22Rv1 (cell line): ENCODE measurements at regions not wholly inside any gene's neighbourhood (a gene's known extent, or its start where the extent isn't known, plus 50 kb on each side); places are given as distances from the start of the nearest gene placed in this dataset.

Experiments used
- H3K27ac ChIP-seq: fragments of 450-650 bp; 2 replicates; pipeline ENCODE4 v1.5.1; 2017
- CTCF ChIP-seq: fragments of 450-650 bp; IDR thresholded peaks from 2 replicates; pipeline ENCODE4 v1.5.1; 2017; ENCODE audit warnings: mild to moderate bottlenecking
- ZFX ChIP-seq: fragments of 450-650 bp; IDR thresholded peaks from 2 replicates; pipeline ENCODE4 v1.6.1; 2017; ENCODE audit warnings: antibody characterized with exemption, borderline replicate concordance

DNA sequence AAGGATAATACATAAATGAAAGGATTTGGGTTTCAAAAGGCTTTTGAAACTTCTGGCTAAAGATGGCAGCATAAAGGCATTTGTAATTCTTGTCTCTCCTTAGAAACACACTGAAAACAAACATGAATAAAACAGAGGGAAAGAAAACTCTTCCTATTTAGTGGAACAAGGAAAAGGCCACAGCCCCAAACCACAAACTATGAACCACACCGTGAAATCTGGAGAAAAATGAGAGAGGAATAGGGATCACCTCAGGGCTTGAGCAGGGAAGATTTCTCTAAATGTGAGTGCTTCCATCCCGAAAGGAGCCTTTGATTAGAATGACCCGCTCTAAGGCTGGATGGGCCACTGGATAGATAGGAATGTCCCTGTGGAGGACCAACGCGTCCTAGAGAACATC is 119.6 kb downstream of the SEC61B start:
- TF ChIP-seq ZFX: no peak
- no peak for TF ChIP-seq CTCF
- H3K27ac ChIP-seq: no peak overlapping the region

DNA sequence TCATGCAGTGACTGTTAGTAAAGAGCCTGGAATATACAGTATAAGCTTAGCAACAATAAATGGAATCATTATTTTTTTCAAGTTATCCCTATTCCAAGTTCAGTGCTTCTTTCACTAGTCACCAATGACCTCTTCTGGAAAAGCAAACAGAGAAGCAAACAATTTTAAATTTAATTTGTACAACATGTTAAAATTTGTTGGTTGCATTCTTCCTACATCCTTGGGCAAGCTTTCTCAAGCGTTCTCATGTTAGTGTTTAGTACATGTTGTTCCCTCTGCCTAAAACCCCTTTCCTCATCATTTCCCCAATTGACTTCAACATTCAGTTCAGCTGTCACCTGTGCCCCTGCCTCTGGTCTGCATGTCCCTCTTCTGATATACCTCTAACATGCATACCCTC is 123.4 kb downstream of the SEC61B start:
- no peak overlapping the region for H3K27ac ChIP-seq
- no peak for TF ChIP-seq ZFX
- no peak for TF ChIP-seq CTCF

- no peak for TF ChIP-seq ZFX
- no peak for TF ChIP-seq CTCF
- no peak overlapping the region for H3K27ac ChIP-seq
Observed at GRCh38 chr9:99345942-99346341, 123.9 kb downstream of the SEC61B start.

GRCh38 chr9:99347568-99347967 is 125.5 kb downstream of the SEC61B start:
- TF ChIP-seq CTCF: no peak
- TF ChIP-seq ZFX: no peak
- H3K27ac ChIP-seq: no peak overlapping the region

GRCh38 chr9:99348289-99348688 is 126.2 kb downstream of the SEC61B start:
- H3K27ac ChIP-seq: no peak overlapping the region
- TF ChIP-seq CTCF (no peak), ZFX (no peak)

DNA sequence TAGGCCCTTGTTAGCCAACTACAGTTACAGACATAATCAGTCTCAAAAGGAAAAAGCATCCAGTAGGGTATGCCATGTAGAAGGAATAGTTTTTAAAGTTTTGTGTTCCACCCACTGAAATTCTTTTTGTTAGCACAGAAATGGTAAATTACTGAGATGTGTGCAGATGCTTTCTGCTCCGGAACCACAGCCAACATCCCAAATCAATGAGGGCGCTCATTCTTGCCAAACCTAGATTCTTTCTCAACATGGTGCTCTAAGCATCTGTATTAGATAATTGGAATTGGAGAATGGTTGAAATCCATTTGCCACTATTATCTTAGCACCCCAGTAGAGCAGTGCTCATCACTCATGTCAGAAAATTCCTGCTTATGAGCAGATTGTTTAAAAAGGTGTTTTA is 127.8 kb downstream of the SEC61B start:
- no peak overlapping the region for H3K27ac ChIP-seq
- TF ChIP-seq ZFX: no peak
- no peak for TF ChIP-seq CTCF

DNA sequence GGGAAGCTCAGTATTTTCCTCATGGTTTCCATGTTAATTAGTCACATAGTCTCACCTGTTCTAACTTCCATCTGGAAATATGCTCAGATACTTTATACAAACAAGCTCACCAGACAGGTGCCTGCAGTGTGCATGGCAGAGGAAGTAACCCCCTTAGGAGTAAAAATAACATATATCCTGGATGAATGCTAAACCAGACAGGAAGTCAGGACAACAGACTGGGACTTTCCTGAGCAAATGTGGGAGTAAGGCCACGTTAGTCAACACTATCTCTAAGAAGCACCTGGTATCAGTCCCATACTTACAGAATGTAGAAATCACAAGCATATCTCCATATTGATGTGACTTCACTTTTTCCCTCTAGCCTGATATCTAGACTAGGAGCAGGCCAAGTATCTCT is 128.4 kb downstream of the SEC61B start:
- no peak overlapping the region for H3K27ac ChIP-seq
- TF ChIP-seq CTCF (no peak), ZFX (no peak)
